Activated naive CD4-positive, alpha-beta T cell treated with anti-CD3 and anti-CD28 coated beads for 36 hours (primary cell): ENCODE measurements at regions not wholly inside any gene's neighbourhood (a gene's known extent, or its start where the extent isn't known, plus 50 kb on each side); places are given as distances from the start of the nearest gene placed in this dataset.

Experiments
- CTCF ChIA-PET: fragments of 350-600 bp; sonication (Branson Sonifier 250); formaldehyde crosslinking; loops from one replicate; lab custom pipeline; 2021; ENCODE audit warnings: antibody characterized with exemption; lab: Charles Lee
- DNase-seq: peaks from one replicate; pipeline ENCODE4 v3.0.0-alpha.2; 2020
- H3K27ac Mint-ChIP-seq: one replicate; pipeline ENCODE4 v1.8.0; 2021; ENCODE audit warnings: mild to moderate bottlenecking, mixed read lengths
- H3K27me3 Mint-ChIP-seq: one replicate; pipeline ENCODE4 v1.8.0; 2021; ENCODE audit warnings: low read depth, mixed read lengths
- H3K36me3 Mint-ChIP-seq: one replicate; pipeline ENCODE4 v1.8.0; 2021; ENCODE audit warnings: low read depth, mixed read lengths
- H3K4me1 Mint-ChIP-seq: one replicate; pipeline ENCODE4 v1.8.0; 2021; ENCODE audit warnings: low read depth, mixed read lengths
- H3K4me3 Mint-ChIP-seq: one replicate; pipeline ENCODE4 v1.8.0; 2021; ENCODE audit warnings: mild to moderate bottlenecking, moderate library complexity, mixed read lengths
- H3K9me3 Mint-ChIP-seq: one replicate; pipeline ENCODE4 v1.8.0; 2021; ENCODE audit warnings: mixed read lengths
- intact Hi-C: fragments of 100-400 bp; cut with micrococcal nuclease; formaldehyde crosslinking; loops from one replicate; pipeline ENCODE4 v1.15.1; 2023

- intact Hi-C loops, result no loop called here
- DNase-seq, result peak; percentile 46
- peaks cover 15% of the 10 kb centered on the region for H3K4me1 Mint-ChIP-seq
- H3K4me3 Mint-ChIP-seq, result no peak overlapping the region
- peaks cover 79% of the 10 kb centered on the region for H3K27me3 Mint-ChIP-seq
- CTCF ChIA-PET, result interaction anchor here (0.6 kb wide), 1 partner anchor 10 kb away, joined by 4 read pairs; no protein-coding TSS in a partner anchor
- no peak overlapping the region for H3K27ac Mint-ChIP-seq
- H3K9me3 Mint-ChIP-seq, result no peaks in the 10 kb centered on the region
- no peaks in the 10 kb centered on the region for H3K36me3 Mint-ChIP-seq
These were observed 87.4 kb upstream of the HSPA9 start for GRCh38 chr5:138662599-138662998.

- Mint-ChIP-seq H3K36me3 (no peaks in the 10 kb centered on the region), H3K27ac (no peak overlapping the region), H3K4me1 (peaks cover 15% of the 10 kb centered on the region), H3K4me3 (no peak overlapping the region), H3K9me3 (no peaks in the 10 kb centered on the region), H3K27me3 (peaks cover 84% of the 10 kb centered on the region)
- no peak for DNase-seq
- intact Hi-C loops, result no loop called here
- CTCF ChIA-PET, result interaction anchor here (0.6 kb wide), 1 partner anchor 10 kb away, joined by 4 read pairs; no protein-coding TSS in a partner anchor
These were observed 86.8 kb upstream of the HSPA9 start for GRCh38 chr5:138661991-138662434.

GRCh38 chr5:138661291-138661960 is 86.2 kb upstream of the HSPA9 start:
- Mint-ChIP-seq H3K9me3 (no peaks in the 10 kb centered on the region), H3K4me1 (peaks cover 15% of the 10 kb centered on the region), H3K27ac (no peak overlapping the region), H3K4me3 (no peak overlapping the region), H3K36me3 (no peaks in the 10 kb centered on the region), H3K27me3 (peaks cover 84% of the 10 kb centered on the region)
- CTCF ChIA-PET, result no interaction called here
- no peak for DNase-seq
- intact Hi-C loops, result no loop called here

- Mint-ChIP-seq H3K27ac (no peak overlapping the region), H3K4me1 (peaks cover 16% of the 10 kb centered on the region), H3K36me3 (no peaks in the 10 kb centered on the region), H3K4me3 (no peak overlapping the region), H3K9me3 (no peaks in the 10 kb centered on the region), H3K27me3 (peaks cover 85% of the 10 kb centered on the region)
- intact Hi-C loops, result no loop called here
- no peak for DNase-seq
- CTCF ChIA-PET, result no interaction called here
These were observed 84.9 kb upstream of the HSPA9 start for GRCh38 chr5:138660051-138660572.

- Mint-ChIP-seq H3K9me3 (no peaks in the 10 kb centered on the region), H3K27ac (no peak overlapping the region), H3K36me3 (no peaks in the 10 kb centered on the region), H3K27me3 (peaks cover 86% of the 10 kb centered on the region), H3K4me3 (no peak overlapping the region), H3K4me1 (peaks cover 21% of the 10 kb centered on the region)
- CTCF ChIA-PET, result no interaction called here
- intact Hi-C loops, result no loop called here
- DNase-seq, result no peak
These were observed 84.4 kb upstream of the HSPA9 start for GRCh38 chr5:138659561-138659960.

- Mint-ChIP-seq H3K36me3 (no peaks in the 10 kb centered on the region), H3K4me3 (no peak overlapping the region), H3K27ac (no peak overlapping the region), H3K27me3 (peaks cover 83% of the 10 kb centered on the region), H3K9me3 (no peaks in the 10 kb centered on the region), H3K4me1 (peaks cover 26% of the 10 kb centered on the region)
- DNase-seq, result no peak
- intact Hi-C loops, result no loop called here
- CTCF ChIA-PET, result no interaction called here
These were observed 83.9 kb upstream of the HSPA9 start for GRCh38 chr5:138659121-138659520.

GRCh38 chr5:138658676-138659075 is 83.5 kb upstream of the HSPA9 start:
- intact Hi-C loops, result no loop called here
- H3K36me3 Mint-ChIP-seq, result no peaks in the 10 kb centered on the region

GRCh38 chr5:138657360-138657759 is 82.2 kb upstream of the HSPA9 start:
- intact Hi-C loops, result no loop called here
- Mint-ChIP-seq H3K27ac (no peak overlapping the region), H3K9me3 (no peaks in the 10 kb centered on the region), H3K4me1 (peaks cover 19% of the 10 kb centered on the region), H3K36me3 (no peaks in the 10 kb centered on the region), H3K27me3 (peaks cover 85% of the 10 kb centered on the region), H3K4me3 (no peak overlapping the region)
- CTCF ChIA-PET, result interaction anchor here (1.0 kb wide), 1 partner anchor 15 kb away, joined by 3 read pairs; no protein-coding TSS in a partner anchor
- no peak for DNase-seq

More at GRCh38 chr5:138658676-138659075, 83.5 kb upstream of the HSPA9 start:
- peaks cover 83% of the 10 kb centered on the region for H3K27me3 Mint-ChIP-seq
- H3K4me3 Mint-ChIP-seq, result no peak overlapping the region
- H3K9me3 Mint-ChIP-seq, result no peaks in the 10 kb centered on the region
- H3K27ac Mint-ChIP-seq, result no peak overlapping the region
- peaks cover 29% of the 10 kb centered on the region for H3K4me1 Mint-ChIP-seq
- CTCF ChIA-PET, result no interaction called here
- no peak for DNase-seq

GRCh38 chr5:138656916-138657315 is 81.7 kb upstream of the HSPA9 start:
- Mint-ChIP-seq H3K27ac (no peak overlapping the region), H3K4me3 (no peak overlapping the region)
- CTCF ChIA-PET, result interaction anchor here (0.7 kb wide), 1 partner anchor 52 kb away, joined by 3 read pairs; no protein-coding TSS in a partner anchor

GRCh38 chr5:138655530-138656190 is 80.5 kb upstream of the HSPA9 start:
- no peak overlapping the region for H3K27ac Mint-ChIP-seq
- CTCF ChIA-PET, result no interaction called here
- intact Hi-C loops, result no loop called here
- peaks cover 81% of the 10 kb centered on the region for H3K27me3 Mint-ChIP-seq
- no peaks in the 10 kb centered on the region for H3K9me3 Mint-ChIP-seq
- H3K4me3 Mint-ChIP-seq, result no peak overlapping the region
- no peak for DNase-seq
- H3K4me1 Mint-ChIP-seq, result peaks cover 19% of the 10 kb centered on the region
- H3K36me3 Mint-ChIP-seq, result no peaks in the 10 kb centered on the region

More at GRCh38 chr5:138656916-138657315, 81.7 kb upstream of the HSPA9 start:
- H3K9me3 Mint-ChIP-seq, result no peaks in the 10 kb centered on the region
- H3K4me1 Mint-ChIP-seq, result peaks cover 19% of the 10 kb centered on the region
- peaks cover 82% of the 10 kb centered on the region for H3K27me3 Mint-ChIP-seq
- intact Hi-C loops, result no loop called here
- no peak for DNase-seq
- H3K36me3 Mint-ChIP-seq, result no peaks in the 10 kb centered on the region

- Mint-ChIP-seq H3K27ac (peak overlapping the region; percentile 31), H3K4me1 (peaks cover 19% of the 10 kb centered on the region), H3K4me3 (no peak overlapping the region), H3K27me3 (peaks cover 78% of the 10 kb centered on the region), H3K9me3 (no peaks in the 10 kb centered on the region), H3K36me3 (no peaks in the 10 kb centered on the region)
- DNase-seq, result peak; percentile 85
- CTCF ChIA-PET, result interaction anchor here (0.5 to 0.7 kb wide), 3 partner anchors 96 to 115 kb away, joined by 3 read pairs; no protein-coding TSS in a partner anchor
- intact Hi-C loops, result loop anchor here (1.0 to 5.0 kb wide), 6 partner anchors 79 to 748 kb away; partner anchors contain the start of genes HSPA9 and SPATA24
These were observed 79.2 kb upstream of the HSPA9 start for GRCh38 chr5:138654281-138654867.

- intact Hi-C loops, result loop anchor here (5.0 kb wide), 3 partner anchors 594 to 749 kb away; partner anchors contain the start of gene SPATA24
- peaks cover 76% of the 10 kb centered on the region for H3K27me3 Mint-ChIP-seq
- CTCF ChIA-PET, result interaction anchor here (1.8 kb wide), 1 partner anchor 12 kb away, joined by 6 read pairs; no protein-coding TSS in a partner anchor
- H3K4me3 Mint-ChIP-seq, result no peak overlapping the region
- H3K36me3 Mint-ChIP-seq, result no peaks in the 10 kb centered on the region
- peaks cover 22% of the 10 kb centered on the region for H3K4me1 Mint-ChIP-seq
- H3K9me3 Mint-ChIP-seq, result no peaks in the 10 kb centered on the region
- no peak overlapping the region for H3K27ac Mint-ChIP-seq
- peak; percentile 26 for DNase-seq
These were observed 78.3 kb upstream of the HSPA9 start for GRCh38 chr5:138653502-138653901.
